ENCODE measurements at regions not wholly inside any gene's neighbourhood (a gene's known extent, or its start where the extent isn't known, plus 50 kb on each side); places are given as distances from the start of the nearest gene placed in this dataset.
A peak's percentile ranks its signal among the peaks of the same experiment; 100 is the strongest.

DNA sequence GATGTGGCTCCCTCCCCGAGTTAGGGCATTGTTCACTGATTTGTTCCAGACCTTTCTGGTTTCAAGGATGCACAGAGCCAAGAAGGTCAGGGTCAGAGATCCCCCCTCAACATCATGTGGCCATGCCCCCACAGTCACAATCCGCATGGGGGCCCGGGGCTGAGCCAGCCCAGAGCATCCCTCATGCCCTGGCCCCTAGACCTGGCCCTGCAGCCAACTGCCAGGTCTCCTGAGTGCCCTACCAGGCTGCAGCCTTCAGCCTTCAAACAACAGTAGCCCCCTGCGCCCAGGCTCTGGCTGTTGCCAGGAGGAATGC, 142.4 kb downstream of the CRYBB2 start:
- Histone ChIP-seq H3K36me3 (peaks cover 17% of the 10 kb centered on the region), H3K4me3 (no peak overlapping the region), H3K9me3 (no peaks in the 10 kb centered on the region), H3K4me1 (peaks cover 10% of the 10 kb centered on the region), H3K27me3 (no peaks in the 10 kb centered on the region), H3K27ac (no peak overlapping the region)
- TF ChIP-seq, protein P1, sequence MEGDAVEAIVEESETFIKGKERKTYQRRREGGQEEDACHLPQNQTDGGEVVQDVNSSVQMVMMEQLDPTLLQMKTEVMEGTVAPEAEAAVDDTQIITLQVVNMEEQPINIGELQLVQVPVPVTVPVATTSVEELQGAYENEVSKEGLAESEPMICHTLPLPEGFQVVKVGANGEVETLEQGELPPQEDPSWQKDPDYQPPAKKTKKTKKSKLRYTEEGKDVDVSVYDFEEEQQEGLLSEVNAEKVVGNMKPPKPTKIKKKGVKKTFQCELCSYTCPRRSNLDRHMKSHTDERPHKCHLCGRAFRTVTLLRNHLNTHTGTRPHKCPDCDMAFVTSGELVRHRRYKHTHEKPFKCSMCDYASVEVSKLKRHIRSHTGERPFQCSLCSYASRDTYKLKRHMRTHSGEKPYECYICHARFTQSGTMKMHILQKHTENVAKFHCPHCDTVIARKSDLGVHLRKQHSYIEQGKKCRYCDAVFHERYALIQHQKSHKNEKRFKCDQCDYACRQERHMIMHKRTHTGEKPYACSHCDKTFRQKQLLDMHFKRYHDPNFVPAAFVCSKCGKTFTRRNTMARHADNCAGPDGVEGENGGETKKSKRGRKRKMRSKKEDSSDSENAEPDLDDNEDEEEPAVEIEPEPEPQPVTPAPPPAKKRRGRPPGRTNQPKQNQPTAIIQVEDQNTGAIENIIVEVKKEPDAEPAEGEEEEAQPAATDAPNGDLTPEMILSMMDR (IDR thresholded peaks at IDR 0.05) = no peak
- no peak for ATAC-seq
- no peak for DNase-seq
- intact Hi-C loops (cut with DNase I) = loop anchor here (2.0 kb wide), 1 partner anchor 41 kb away; no protein-coding TSS in a partner anchor

DNA sequence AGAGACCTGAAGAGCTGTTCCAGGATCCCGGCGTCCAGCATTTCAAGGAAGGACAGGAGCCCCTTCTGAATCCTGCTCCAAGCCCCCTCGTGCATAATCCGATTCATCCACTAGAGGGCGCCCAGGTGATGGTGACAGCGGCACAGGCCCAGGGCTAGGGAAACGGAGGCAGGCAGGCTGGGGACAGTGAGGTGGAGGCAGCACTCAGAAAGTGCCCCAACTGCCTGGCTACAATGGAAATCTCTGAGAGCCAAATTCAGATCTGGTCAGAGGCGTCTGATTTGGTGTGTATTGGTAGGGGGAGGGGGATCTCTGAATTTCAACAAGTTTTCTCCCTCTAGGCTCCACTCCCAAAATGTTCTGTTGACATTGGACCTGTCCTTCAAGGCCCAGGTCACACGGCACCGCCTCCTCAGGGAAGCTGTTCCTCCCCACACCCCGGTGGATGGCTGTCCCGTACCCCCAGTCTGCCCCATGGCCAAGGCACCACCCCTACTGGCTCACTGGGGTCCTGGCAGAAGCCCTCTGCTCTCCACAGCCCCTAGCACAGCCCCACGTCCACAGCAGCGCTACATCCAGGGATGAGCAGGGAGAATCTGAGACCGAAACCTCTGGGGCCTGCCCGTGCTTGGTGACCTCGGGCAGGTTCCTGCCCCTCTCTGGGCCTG, 142.9 kb downstream of the CRYBB2 start:
- DNase-seq (peak; percentile 78), ATAC-seq (peak; percentile 66)
- H3K27me3 ChIP-seq = no peaks in the 10 kb centered on the region
- H3K4me1 ChIP-seq = peaks cover 10% of the 10 kb centered on the region
- intact Hi-C loops (cut with DNase I) = loop anchor here (2.0 kb wide), 1 partner anchor 40 kb away; no protein-coding TSS in a partner anchor
- H3K36me3 ChIP-seq = peaks cover 15% of the 10 kb centered on the region
- no peaks in the 10 kb centered on the region for H3K9me3 ChIP-seq
- no peak overlapping the region for H3K4me3 ChIP-seq
- TF ChIP-seq, protein P1 (IDR thresholded peaks at IDR 0.05) = peak; percentile 88
- H3K27ac ChIP-seq = no peak overlapping the region

DNA sequence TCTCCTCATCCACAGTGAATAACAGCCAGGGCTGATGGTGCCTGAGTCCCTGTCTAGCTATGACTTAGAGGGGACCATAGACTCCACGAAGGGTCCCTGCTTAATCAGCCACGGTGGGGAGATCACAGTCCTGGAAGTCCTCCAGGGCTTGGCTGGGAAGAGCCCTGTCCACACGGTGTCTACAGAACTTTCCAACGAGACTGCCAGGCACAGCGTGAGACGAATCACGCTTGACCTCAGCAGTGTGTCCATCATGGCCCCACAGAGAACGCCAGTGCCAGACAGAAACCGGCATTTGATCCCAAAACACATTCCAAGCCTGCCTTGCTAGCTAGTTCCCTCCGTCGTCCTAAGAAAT, 143.4 kb downstream of the CRYBB2 start:
- intact Hi-C loops (cut with DNase I) = loop anchor here (2.0 kb wide), 1 partner anchor 40 kb away; no protein-coding TSS in a partner anchor
- ATAC-seq = no peak

GRCh38 chr22:25363474-25363873, 144.0 kb downstream of the CRYBB2 start:
- TF ChIP-seq, protein P1 (IDR thresholded peaks at IDR 0.05) = no peak
- H3K4me1 ChIP-seq = peaks cover 10% of the 10 kb centered on the region
- DNase-seq = peak; percentile 39

More for the DNA sequence above, 143.4 kb downstream of the CRYBB2 start:
- TF ChIP-seq, protein P1 (IDR thresholded peaks at IDR 0.05) = no peak
- no peaks in the 10 kb centered on the region for H3K9me3 ChIP-seq
- H3K4me1 ChIP-seq = peaks cover 10% of the 10 kb centered on the region
- no peak overlapping the region for H3K4me3 ChIP-seq
- DNase-seq = peak; percentile 31
- no peak overlapping the region for H3K27ac ChIP-seq
- H3K27me3 ChIP-seq = no peaks in the 10 kb centered on the region
- H3K36me3 ChIP-seq = peaks cover 15% of the 10 kb centered on the region

DNA sequence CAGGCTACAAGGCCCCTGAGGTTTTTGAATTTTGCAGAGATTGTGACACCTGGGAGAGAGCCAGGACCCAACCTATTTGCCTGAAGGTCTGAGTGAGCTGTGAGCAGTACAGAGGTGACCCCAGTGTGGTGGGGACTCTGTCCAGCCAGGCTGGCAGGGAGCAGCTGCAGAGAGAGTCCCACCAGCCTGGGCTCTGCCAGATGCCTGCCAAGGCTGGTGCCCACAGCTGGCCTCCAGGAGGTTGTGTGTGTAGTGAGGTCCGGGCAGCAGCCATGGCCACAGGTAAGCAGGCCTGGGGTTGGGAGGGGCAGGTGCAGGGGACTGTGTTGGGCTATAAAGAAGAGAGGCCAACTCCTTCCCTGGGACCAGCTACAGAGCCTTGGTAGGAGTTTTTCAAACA, 144.8 kb downstream of the CRYBB2 start:
- no peaks in the 10 kb centered on the region for H3K9me3 ChIP-seq
- H3K4me3 ChIP-seq = no peak overlapping the region
- TF ChIP-seq, protein P1 (IDR thresholded peaks at IDR 0.05) = no peak
- peaks cover 6% of the 10 kb centered on the region for H3K36me3 ChIP-seq
- peaks cover 10% of the 10 kb centered on the region for H3K4me1 ChIP-seq
- DNase-seq = peak; percentile 46
- no peak overlapping the region for H3K27ac ChIP-seq
- H3K27me3 ChIP-seq = no peaks in the 10 kb centered on the region
- no peak for ATAC-seq
- intact Hi-C loops (cut with DNase I) = no loop called here

More at GRCh38 chr22:25363474-25363873, 144.0 kb downstream of the CRYBB2 start:
- intact Hi-C loops (cut with DNase I) = loop anchor here (2.0 kb wide), 1 partner anchor 39 kb away; no protein-coding TSS in a partner anchor
- H3K27me3 ChIP-seq = no peaks in the 10 kb centered on the region
- no peak overlapping the region for H3K4me3 ChIP-seq
- no peak for ATAC-seq
- no peak overlapping the region for H3K27ac ChIP-seq
- no peaks in the 10 kb centered on the region for H3K9me3 ChIP-seq
- H3K36me3 ChIP-seq = peaks cover 12% of the 10 kb centered on the region
